Fibroblast of lung (primary cell): ENCODE measurements at regions not wholly inside any gene's neighbourhood (a gene's known extent, or its start where the extent isn't known, plus 50 kb on each side); places are given as distances from the start of the nearest gene placed in this dataset.

Experiments
- DNase-seq, 2 donors: peaks; one replicate each; pipeline versions ENCODE4 v3.0.0 to v3.0.0-alpha.2; 2010; ENCODE audit warnings: low read depth in 2 of 2
- H2AFZ ChIP-seq: 2 replicates; pipeline ENCODE4 v1.5.1; 2012; ENCODE audit warnings: low read length, control low read depth, inconsistent platforms
- H3K27ac ChIP-seq: 2 replicates; pipeline ENCODE4 v1.5.1; 2011; ENCODE audit warnings: low read length, control low read depth; ENCODE audit not compliant: insufficient read depth
- H3K27me3 ChIP-seq: 2 replicates; pipeline ENCODE4 v1.5.1; 2011; ENCODE audit warnings: mild to moderate bottlenecking, low read length; ENCODE audit not compliant: control insufficient read depth, insufficient read depth
- H3K36me3 ChIP-seq: 2 replicates; pipeline ENCODE4 v1.5.1; 2011; ENCODE audit warnings: low read length; ENCODE audit not compliant: control insufficient read depth, insufficient read depth
- H3K4me1 ChIP-seq: 2 replicates; pipeline ENCODE4 v1.5.1; 2011; ENCODE audit warnings: low read length; ENCODE audit not compliant: control insufficient read depth, insufficient read depth; ENCODE audit errors: extremely low read depth
- H3K4me2 ChIP-seq: 2 replicates; pipeline ENCODE4 v1.5.1; 2011; ENCODE audit warnings: low read length, control low read depth; ENCODE audit not compliant: insufficient read depth; ENCODE audit errors: extremely low read depth
- H3K4me3 ChIP-seq, 4 experiments: fragments of 200-600 bp in 1 of 4; sonication (generic) in 1 of 4; replicated peaks in 1 of 4; 2 replicates each; pipeline ENCODE4 v1.5.1; 2011 to 2016; ENCODE audit warnings: low read length in 4 of 4, low read depth in 3 of 4, mild to moderate bottlenecking in 3 of 4, control low read depth in 2 of 4, inconsistent platforms in 1 of 4, mixed read lengths in 1 of 4; ENCODE audit not compliant: insufficient read depth in 1 of 4; ENCODE audit errors: control extremely low read depth in 1 of 4
- H3K79me2 ChIP-seq: 2 replicates; pipeline ENCODE4 v1.5.1; 2012; ENCODE audit warnings: mild to moderate bottlenecking, low read length, inconsistent platforms; ENCODE audit not compliant: control insufficient read depth, insufficient read depth
- H3K9ac ChIP-seq: 2 replicates; pipeline ENCODE4 v1.5.1; 2011; ENCODE audit warnings: mild to moderate bottlenecking, low read length, control low read depth; ENCODE audit not compliant: insufficient read depth
- H3K9me3 ChIP-seq: 2 replicates; pipeline ENCODE4 v1.5.1; 2012; ENCODE audit warnings: low read depth, low read length; ENCODE audit not compliant: control insufficient read depth, insufficient read depth
- H4K20me1 ChIP-seq: 2 replicates; pipeline ENCODE4 v1.5.1; 2011; ENCODE audit warnings: low read length; ENCODE audit not compliant: control insufficient read depth, insufficient read depth; ENCODE audit errors: extremely low read depth
- EZH2 ChIP-seq: IDR thresholded peaks from 2 replicates; pipeline ENCODE4 v1.5.1; 2012; ENCODE audit warnings: low read length, control low read depth, mild to moderate bottlenecking; ENCODE audit errors: missing control alignments
- TF ChIP-seq, protein P1 (sequence below), 2 donors: IDR thresholded peaks in 1 of 2; conservative IDR thresholded peaks in 1 of 2; 1 replicate in 1 of 2; 2 replicates in 1 of 2; pipeline ENCODE4 v1.5.1; 2011 to 2012; ENCODE audit warnings: low read length in 2 of 2, control low read depth in 1 of 2, inconsistent platforms in 1 of 2, low read depth in 1 of 2, mild to moderate bottlenecking in 1 of 2

GRCh38 chr11:112871909-112872500, 89.2 kb upstream of the NCAM1 start:
- Histone ChIP-seq H3K9ac (no peak overlapping the region), H3K79me2 (no peaks in the 10 kb centered on the region), H3K36me3 (no peaks in the 10 kb centered on the region), H3K4me3 (no peak overlapping the region), H3K27me3 (no peaks in the 10 kb centered on the region), H2AFZ (no peak overlapping the region), H3K9me3 (no peaks in the 10 kb centered on the region), H3K4me2 (no peak overlapping the region), H3K4me1 (no peaks in the 10 kb centered on the region), H3K27ac (no peak overlapping the region), H4K20me1 (no peaks in the 10 kb centered on the region)
- DNase-seq, result no peak
- TF ChIP-seq, protein P1, sequence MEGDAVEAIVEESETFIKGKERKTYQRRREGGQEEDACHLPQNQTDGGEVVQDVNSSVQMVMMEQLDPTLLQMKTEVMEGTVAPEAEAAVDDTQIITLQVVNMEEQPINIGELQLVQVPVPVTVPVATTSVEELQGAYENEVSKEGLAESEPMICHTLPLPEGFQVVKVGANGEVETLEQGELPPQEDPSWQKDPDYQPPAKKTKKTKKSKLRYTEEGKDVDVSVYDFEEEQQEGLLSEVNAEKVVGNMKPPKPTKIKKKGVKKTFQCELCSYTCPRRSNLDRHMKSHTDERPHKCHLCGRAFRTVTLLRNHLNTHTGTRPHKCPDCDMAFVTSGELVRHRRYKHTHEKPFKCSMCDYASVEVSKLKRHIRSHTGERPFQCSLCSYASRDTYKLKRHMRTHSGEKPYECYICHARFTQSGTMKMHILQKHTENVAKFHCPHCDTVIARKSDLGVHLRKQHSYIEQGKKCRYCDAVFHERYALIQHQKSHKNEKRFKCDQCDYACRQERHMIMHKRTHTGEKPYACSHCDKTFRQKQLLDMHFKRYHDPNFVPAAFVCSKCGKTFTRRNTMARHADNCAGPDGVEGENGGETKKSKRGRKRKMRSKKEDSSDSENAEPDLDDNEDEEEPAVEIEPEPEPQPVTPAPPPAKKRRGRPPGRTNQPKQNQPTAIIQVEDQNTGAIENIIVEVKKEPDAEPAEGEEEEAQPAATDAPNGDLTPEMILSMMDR (conservative IDR thresholded peaks at IDR 0.05 in 1 of 2, IDR thresholded peaks at IDR 0.05 in 1 of 2; ENCODE audit: low read depth in 1 of 2, low read length in 2 of 2), result no peak
- TF ChIP-seq EZH2, result no peak

DNA sequence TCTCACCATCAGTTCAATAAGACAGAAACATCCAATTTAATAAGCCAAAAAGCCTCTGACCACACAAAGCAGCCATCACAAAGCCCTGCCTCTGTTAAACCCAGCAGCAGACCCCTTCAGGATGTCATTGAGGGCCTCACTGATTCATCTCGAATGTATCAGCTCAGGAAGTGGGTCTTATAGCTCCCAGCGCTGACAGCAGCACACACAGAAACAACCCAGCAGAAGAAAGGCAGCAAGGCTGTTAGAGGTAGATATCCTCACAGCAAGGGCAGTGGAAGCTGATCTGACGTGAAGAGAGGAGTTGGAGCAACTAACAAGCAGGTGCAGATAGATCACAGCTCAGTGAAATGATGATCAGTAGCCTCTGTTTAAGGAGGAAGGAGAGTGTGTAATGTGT, 86.2 kb upstream of the NCAM1 start:
- Histone ChIP-seq H3K79me2 (no peaks in the 10 kb centered on the region), H4K20me1 (no peaks in the 10 kb centered on the region), H3K4me3 (no peak overlapping the region), H3K4me2 (no peak overlapping the region), H3K4me1 (no peaks in the 10 kb centered on the region), H3K9me3 (no peaks in the 10 kb centered on the region), H3K9ac (no peak overlapping the region), H3K36me3 (no peaks in the 10 kb centered on the region), H3K27me3 (no peaks in the 10 kb centered on the region), H2AFZ (no peak overlapping the region), H3K27ac (no peak overlapping the region)
- TF ChIP-seq EZH2, result no peak
- TF ChIP-seq, protein P1 (conservative IDR thresholded peaks at IDR 0.05 in 1 of 2, IDR thresholded peaks at IDR 0.05 in 1 of 2; ENCODE audit: low read depth in 1 of 2, low read length in 2 of 2), result no peak
- no peak for DNase-seq

DNA sequence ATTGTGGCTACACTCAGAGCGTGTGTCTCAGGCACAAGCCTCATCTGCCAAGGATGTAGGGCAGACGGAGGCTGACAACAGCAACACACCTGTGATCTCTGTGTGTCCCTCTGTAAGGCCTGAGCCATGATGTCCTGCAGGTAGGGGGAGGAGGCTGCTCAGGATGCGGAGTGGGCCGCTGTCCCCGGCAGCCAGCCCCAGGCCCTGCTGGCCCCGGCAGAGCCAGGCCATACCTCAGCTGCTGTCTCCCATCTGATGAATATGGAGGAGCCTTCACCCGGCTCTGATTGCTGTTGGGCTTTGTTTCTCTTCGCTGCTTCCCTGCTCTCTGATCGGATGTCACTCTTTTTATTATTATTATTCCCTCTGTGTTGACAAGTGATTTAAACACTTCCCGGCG, 83.6 kb upstream of the NCAM1 start:
- Histone ChIP-seq H3K9me3 (no peaks in the 10 kb centered on the region), H4K20me1 (no peaks in the 10 kb centered on the region), H3K4me2 (no peak overlapping the region), H3K9ac (no peak overlapping the region), H3K36me3 (no peaks in the 10 kb centered on the region), H2AFZ (no peak overlapping the region), H3K4me1 (no peaks in the 10 kb centered on the region), H3K27me3 (no peaks in the 10 kb centered on the region), H3K27ac (no peak overlapping the region), H3K4me3 (no peak overlapping the region), H3K79me2 (no peaks in the 10 kb centered on the region)
- TF ChIP-seq EZH2, result no peak
- TF ChIP-seq, protein P1 (conservative IDR thresholded peaks at IDR 0.05 in 1 of 2, IDR thresholded peaks at IDR 0.05 in 1 of 2; ENCODE audit: low read depth in 1 of 2, low read length in 2 of 2), result no peak
- DNase-seq, result no peak
